SK-N-SH (cell line): ENCODE measurements at regions not wholly inside any gene's neighbourhood (a gene's known extent, or its start where the extent isn't known, plus 50 kb on each side); places are given as distances from the start of the nearest gene placed in this dataset.

Experiments
- CTCF ChIA-PET: fragments of 300-600, 350-600 bp; formaldehyde crosslinking; extraction: SDS; loops from one replicate; lab custom pipeline; 2021; lab: Yijun Ruan, JAX
- POLR2A ChIA-PET: fragments of 350-600 bp; sonication (Branson Sonifier 250); formaldehyde crosslinking; extraction: SDS; loops from one replicate; lab custom pipeline; 2020; ENCODE audit warnings: antibody characterized with exemption, inconsistent platforms; lab: Yijun Ruan, JAX
- DNase-seq: peaks from one replicate; pipeline ENCODE4 v3.0.0; 2012
- H2AFZ ChIP-seq: fragments of 200-600 bp; sonication (generic); 2 replicates; pipeline ENCODE4 v1.8.1; 2016; ENCODE audit warnings: antibody characterized with exemption, mild to moderate bottlenecking, low read depth
- H3F3A ChIP-seq: fragments of 200-600 bp; sonication (generic); replicated peaks from 2 replicates; pipeline ENCODE3; 2016; ENCODE audit warnings: antibody characterized with exemption, mild to moderate bottlenecking; ENCODE audit not compliant: insufficient read depth
- H3K27ac ChIP-seq, 2 experiments: fragments of 200-500 bp in 1 of 2; fragments of 200-600 bp in 1 of 2; sonication (Bioruptor generic) in 1 of 2; sonication (generic), shearing (Covaris generic) in 1 of 2; 2 replicates each; pipeline versions ENCODE4 v1.5.1 to v1.6.1; 2014 to 2016; ENCODE audit warnings: low read depth in 2 of 2, inconsistent platforms in 1 of 2, low read length in 1 of 2, mild to moderate bottlenecking in 1 of 2, mixed read lengths in 1 of 2
- H3K27me3 ChIP-seq: fragments of 200-600 bp; sonication (generic), shearing (Covaris generic); 2 replicates; pipeline ENCODE4 v1.6.1; 2016; ENCODE audit warnings: mixed run types; ENCODE audit not compliant: insufficient read depth
- H3K36me3 ChIP-seq, 2 experiments: fragments of 200-500 bp in 1 of 2; fragments of 200-600 bp in 1 of 2; sonication (Bioruptor generic) in 1 of 2; sonication (generic) in 1 of 2; replicated peaks in 1 of 2; 2 replicates each; pipeline versions ENCODE3 to v1.5.1; 2014 to 2016; ENCODE audit warnings: low read length in 1 of 2, mild to moderate bottlenecking in 1 of 2; ENCODE audit not compliant: insufficient read depth in 2 of 2, control insufficient read depth in 1 of 2
- H3K4me1 ChIP-seq, 2 experiments: fragments of 200-500 bp in 1 of 2; fragments of 200-600 bp in 1 of 2; sonication (Bioruptor generic) in 1 of 2; sonication (generic), shearing (Covaris generic) in 1 of 2; 2 replicates each; pipeline versions ENCODE4 v1.5.1 to v1.6.1; 2014 to 2016; ENCODE audit warnings: low read depth in 1 of 2, low read length in 1 of 2, mixed run types in 1 of 2; ENCODE audit not compliant: insufficient read depth in 2 of 2, control insufficient read depth in 1 of 2
- H3K4me2 ChIP-seq: fragments of 200-600 bp; sonication (generic), shearing (Covaris generic); 2 replicates; pipeline ENCODE4 v1.6.1; 2017; ENCODE audit warnings: mixed run types
- H3K4me3 ChIP-seq, 2 experiments: fragments of 200-500 bp in 1 of 2; fragments of 200-600 bp in 1 of 2; sonication (Bioruptor generic) in 1 of 2; sonication (generic), shearing (Covaris generic) in 1 of 2; 2 replicates each; pipeline versions ENCODE4 v1.5.1 to v1.8.1; 2014 to 2016; ENCODE audit warnings: low read depth in 2 of 2, inconsistent platforms in 1 of 2, low read length in 1 of 2, mild to moderate bottlenecking in 1 of 2, mixed read lengths in 1 of 2, moderate library complexity in 1 of 2
- H3K79me2 ChIP-seq: fragments of 200-600 bp; sonication (generic); 2 replicates; pipeline ENCODE4 v1.8.1; 2017; ENCODE audit warnings: mild to moderate bottlenecking; ENCODE audit not compliant: insufficient read depth
- H3K9ac ChIP-seq: fragments of 200-600 bp; sonication (generic); 2 replicates; pipeline ENCODE4 v1.6.1; 2017; ENCODE audit warnings: mixed run types
- H3K9me2 ChIP-seq: fragments of 200-600 bp; sonication (generic); 2 replicates; pipeline ENCODE4 v1.6.1; 2017; ENCODE audit warnings: mixed run types
- H3K9me3 ChIP-seq: fragments of 200-600 bp; sonication (generic); 2 replicates; pipeline ENCODE4 v1.6.1; 2017; ENCODE audit warnings: mixed run types, mild to moderate bottlenecking, moderate library complexity
- H4K20me1 ChIP-seq: fragments of 200-600 bp; sonication (generic); 2 replicates; pipeline ENCODE4 v1.6.1; 2017; ENCODE audit warnings: mild to moderate bottlenecking, mixed run types; ENCODE audit not compliant: insufficient read depth
- EP300 ChIP-seq, 2 experiments: IDR thresholded peaks; 2 replicates each; pipeline versions ENCODE4 v1.4.0 to v1.6.1; 2012; ENCODE audit warnings: borderline replicate concordance in 1 of 2, low read depth in 1 of 2, low read length in 1 of 2
- EZH2phosphoT487 ChIP-seq: fragments of 200-600 bp; sonication (generic); IDR thresholded peaks from 2 replicates; pipeline ENCODE4 v1.6.1; 2017; ENCODE audit warnings: low read depth, mixed run types, mild to moderate bottlenecking, antibody characterized with exemption, moderate library complexity, borderline replicate concordance
- FOSL2 ChIP-seq: IDR thresholded peaks from 2 replicates; pipeline ENCODE4 v1.4.0; 2012; ENCODE audit warnings: low read depth, mild to moderate bottlenecking, moderate library complexity, borderline replicate concordance
- FOXJ3 ChIP-seq: sonication (generic); formaldehyde crosslinking; IDR thresholded peaks from 2 replicates; pipeline ENCODE4 v1.5.1; 2020; ENCODE audit warnings: mild to moderate bottlenecking, missing genetic modification reagents
- GABPA ChIP-seq: IDR thresholded peaks from 2 replicates; pipeline ENCODE4 v1.4.0; 2012; ENCODE audit warnings: low read depth, mild to moderate bottlenecking
- MAX ChIP-seq: IDR thresholded peaks from 2 replicates; pipeline ENCODE4 v1.4.0; 2012; ENCODE audit warnings: low read depth
- NFIC ChIP-seq: IDR thresholded peaks from 2 replicates; pipeline ENCODE4 v1.4.0; 2012; ENCODE audit warnings: borderline replicate concordance
- PBX3 ChIP-seq: IDR thresholded peaks from 2 replicates; pipeline ENCODE4; 2012
- RAD21 ChIP-seq: IDR thresholded peaks from 2 replicates; pipeline ENCODE4 v1.6.1; 2012; ENCODE audit warnings: mild to moderate bottlenecking, low read length
- REST ChIP-seq: IDR thresholded peaks from 2 replicates; pipeline ENCODE4 v1.6.1; 2012; ENCODE audit warnings: mild to moderate bottlenecking, low read depth, low read length, moderate library complexity
- RFX5 ChIP-seq: IDR thresholded peaks from 2 replicates; pipeline ENCODE4 v1.6.1; 2012; ENCODE audit warnings: mild to moderate bottlenecking, improper control_type of control experiment, low read length
- SIN3A ChIP-seq: IDR thresholded peaks from 2 replicates; pipeline ENCODE4 v1.6.1; 2012; ENCODE audit warnings: low read depth, mild to moderate bottlenecking, low read length, moderate library complexity, borderline replicate concordance
- SMC3 ChIP-seq: IDR thresholded peaks from 2 replicates; pipeline ENCODE4 v1.6.1; 2012; ENCODE audit warnings: low read depth, low read length, improper control_type of control experiment
- TCF12 ChIP-seq: IDR thresholded peaks from 2 replicates; pipeline ENCODE4 v1.4.0; 2012
- TEAD4 ChIP-seq: IDR thresholded peaks from 2 replicates; pipeline ENCODE4 v1.4.0; 2012; ENCODE audit warnings: mild to moderate bottlenecking, borderline replicate concordance; ENCODE audit not compliant: insufficient read depth
- USF2 ChIP-seq: fragments of 150-350 bp; IDR thresholded peaks from 2 replicates; pipeline ENCODE4 v1.6.1; 2017; ENCODE audit warnings: antibody characterized with exemption, low read length, low read depth, borderline replicate concordance
- ZBTB33 ChIP-seq: IDR thresholded peaks from 2 replicates; pipeline ENCODE4 v1.4.0; 2012; ENCODE audit warnings: low read depth, borderline replicate concordance
- WGBS: methylation state at CpG from one replicate; pipeline ENCODE4 v1.1.6; 2017; ENCODE audit warnings: low lambda C conversion rate; 5-methylcytosine and 5-hydroxymethylcytosine counted together

- no peak for TF ChIP-seq REST
- peak; percentile 78 for TF ChIP-seq PBX3
- TF ChIP-seq MAX: no peak
- TF ChIP-seq, all 33 proteins: peak for 9
Observed at GRCh38 chr2:40032650-40033319, 253.7 kb upstream of the THUMPD2 start (continued).

- TF ChIP-seq TCF12 (no peak), RFX5 (no peak), SMC3 (no peak), EP300 (IDR thresholded peaks at IDR 0.05; ENCODE audit: borderline replicate concordance in 1 of 2, low read depth in 1 of 2, low read length in 1 of 2) (no peak), SIN3A (no peak), FOSL2 (no peak), RAD21 (no peak), GABPA (no peak), NFIC (no peak), USF2 (no peak), ZBTB33 (no peak), REST (no peak), TEAD4 (no peak), FOXJ3 (CRISPR knock-in tag) (no peak), EZH2phosphoT487 (no peak)
- ChIA-PET CTCF (no interaction called here), POLR2A (no interaction called here)
- no peak overlapping the region for H2AFZ ChIP-seq
- H3K4me2 ChIP-seq: no peak overlapping the region
- H3K79me2 ChIP-seq: no peaks in the 10 kb centered on the region
- no peak overlapping the region for H3K4me3 ChIP-seq
- H4K20me1 ChIP-seq: no peaks in the 10 kb centered on the region
- H3K9me3 ChIP-seq: no peaks in the 10 kb centered on the region
- 60% methylated on average over 2 of the region's 2 CpGs for WGBS
- H3F3A ChIP-seq: peaks cover 26% of the 10 kb centered on the region
- no peaks in the 10 kb centered on the region for H3K9me2 ChIP-seq
- no peaks in the 10 kb centered on the region for H3K36me3 ChIP-seq
- H3K4me1 ChIP-seq: peaks cover 0 to 16% of the 10 kb centered on the region in 2 experiments; a peak in 1 of 4 replicates
- H3K27me3 ChIP-seq: no peaks in the 10 kb centered on the region
- H3K27ac ChIP-seq: no peak overlapping the region
- no peak for DNase-seq
- no peak overlapping the region for H3K9ac ChIP-seq
Observed at GRCh38 chr2:40030456-40030975, 251.5 kb upstream of the THUMPD2 start.
